NCI-H748 (cell line): ENCODE measurements at regions not wholly inside any gene's neighbourhood (a gene's known extent, or its start where the extent isn't known, plus 50 kb on each side); places are given as distances from the start of the nearest gene placed in this dataset.

ENCODE experiments used
- DNase-seq: peaks from one replicate; lab custom pipeline; 2025; ENCODE audit not compliant: unreplicated experiment; lab: John Stamatoyannopoulos, UW

DNA sequence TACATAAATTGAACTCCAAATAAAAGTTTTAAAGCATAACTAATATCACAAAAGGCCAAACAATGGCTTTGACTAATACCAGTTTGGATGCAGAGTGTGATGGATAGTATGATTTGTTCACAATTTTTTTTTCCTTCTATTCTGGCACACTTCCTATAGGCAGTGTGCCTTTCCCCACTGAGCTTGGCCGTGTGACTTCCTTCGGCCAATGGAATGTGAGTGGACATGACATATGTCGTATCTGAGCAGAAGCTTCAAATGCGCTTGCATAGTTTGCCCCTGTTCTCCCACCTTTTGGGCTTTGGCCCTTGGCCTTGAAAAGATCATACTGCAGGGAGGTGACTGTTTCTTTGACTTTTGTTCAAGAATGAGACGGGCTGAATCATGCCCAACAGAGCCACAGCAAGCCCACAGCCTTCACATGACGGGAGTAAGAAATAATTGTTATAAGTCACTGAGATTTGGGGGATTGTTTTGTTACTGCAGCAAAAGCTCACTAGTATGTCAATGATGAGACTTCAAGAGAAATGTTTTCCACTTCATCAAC is 279.9 kb upstream of the NEBL start:
- DNase-seq, result no peak

DNA sequence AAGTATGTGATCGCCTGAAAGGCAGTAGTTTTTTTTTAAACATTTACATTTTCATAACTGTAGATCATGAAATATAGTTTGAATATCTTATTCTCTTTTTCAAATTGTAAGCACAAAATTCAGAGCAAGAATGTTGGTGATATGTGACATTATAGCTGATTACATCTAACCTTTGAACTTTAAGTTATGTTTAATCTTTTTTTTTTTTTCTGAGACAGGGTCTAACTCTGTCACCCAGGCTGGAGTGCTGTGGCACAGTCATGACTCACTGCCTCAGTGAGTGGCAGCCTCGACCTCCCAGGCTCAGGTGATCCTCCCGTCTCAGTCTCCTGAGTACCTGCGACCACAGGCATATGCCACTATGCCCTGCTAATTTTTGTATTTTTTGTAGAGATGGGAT is 278.7 kb upstream of the NEBL start:
- DNase-seq, result no peak

DNA sequence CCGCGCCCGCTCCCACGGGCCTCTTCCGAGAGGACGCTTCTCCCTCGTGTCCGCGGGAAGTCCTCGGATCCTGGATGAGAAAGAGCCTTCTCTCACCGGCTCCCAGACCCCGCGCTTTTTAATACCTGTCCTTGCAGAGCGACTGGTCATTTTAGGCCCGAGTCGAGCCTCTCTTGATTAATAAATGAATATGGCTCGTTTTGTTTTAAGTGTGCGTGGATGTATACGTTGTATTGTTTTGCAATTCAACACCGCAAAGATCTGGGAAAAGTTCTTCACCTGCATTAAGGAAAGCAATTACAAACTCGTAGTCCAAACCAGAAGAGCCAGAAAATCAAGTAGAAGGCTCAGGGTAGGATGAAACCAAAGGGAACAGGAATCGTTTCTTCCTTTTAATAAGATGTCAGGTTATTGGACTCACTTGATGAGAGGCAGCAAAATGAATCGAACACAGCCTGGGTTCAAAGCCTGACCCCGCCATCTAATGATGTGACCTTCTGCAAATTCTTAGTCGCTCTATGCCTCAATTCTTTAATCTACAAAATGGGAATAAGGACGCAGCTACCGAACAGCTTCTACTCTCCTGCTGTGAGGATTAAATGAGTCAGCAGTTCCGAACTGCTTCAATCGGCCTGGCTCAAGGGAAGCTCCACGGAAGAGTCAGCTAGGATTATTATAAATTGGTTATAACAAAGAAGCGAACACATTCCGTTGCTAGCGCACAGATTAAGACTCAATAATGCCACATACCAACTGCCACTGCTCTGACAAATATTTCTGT is 277.8 kb upstream of the NEBL start:
- peak; percentile 46 for DNase-seq

DNA sequence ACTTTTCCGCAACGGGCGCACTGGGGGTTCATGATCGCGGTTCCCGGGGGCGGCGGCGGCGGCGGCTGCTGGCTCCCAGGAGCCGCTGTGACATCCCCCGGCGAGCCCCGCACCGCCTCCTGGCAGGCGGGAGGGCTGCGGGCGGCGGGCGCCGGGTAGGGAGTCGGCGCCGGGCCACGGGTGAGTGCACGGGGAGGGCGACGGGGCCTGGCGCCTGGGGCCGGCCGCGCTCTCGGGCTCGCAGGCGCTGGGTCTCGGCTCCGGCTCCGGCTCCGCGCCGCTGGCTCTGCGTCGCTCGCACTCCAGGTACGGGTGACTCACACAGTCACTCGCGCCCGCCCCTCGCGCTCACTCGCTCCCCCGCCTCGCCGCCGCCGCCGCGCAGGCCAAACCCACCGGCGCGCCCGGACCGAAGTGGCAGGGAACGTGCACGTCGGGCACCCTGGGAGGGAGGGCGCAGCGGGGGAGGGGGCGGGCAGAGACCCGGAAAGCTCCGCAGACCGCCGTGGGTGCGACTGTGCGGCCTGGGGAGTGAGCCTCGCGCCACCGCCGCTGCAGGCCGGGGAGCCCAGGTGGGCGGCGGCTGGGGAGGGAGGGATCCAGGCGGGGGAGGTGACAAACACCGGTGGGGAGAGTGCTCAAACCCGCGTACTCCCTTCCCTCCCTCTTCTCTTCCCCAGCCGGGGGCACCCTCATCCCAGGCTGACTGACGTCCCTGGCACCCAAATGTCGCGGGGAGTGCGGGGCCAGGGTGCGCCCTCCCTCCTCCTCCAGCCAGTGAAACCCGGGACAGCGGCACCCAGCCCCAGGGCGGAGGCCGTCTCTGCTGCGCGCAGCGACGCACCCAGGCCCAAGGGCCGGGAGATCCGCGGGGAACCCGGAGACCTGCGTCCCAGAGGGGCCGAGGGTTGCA is 276.9 kb upstream of the NEBL start:
- DNase-seq, result peak; percentile 73

DNA sequence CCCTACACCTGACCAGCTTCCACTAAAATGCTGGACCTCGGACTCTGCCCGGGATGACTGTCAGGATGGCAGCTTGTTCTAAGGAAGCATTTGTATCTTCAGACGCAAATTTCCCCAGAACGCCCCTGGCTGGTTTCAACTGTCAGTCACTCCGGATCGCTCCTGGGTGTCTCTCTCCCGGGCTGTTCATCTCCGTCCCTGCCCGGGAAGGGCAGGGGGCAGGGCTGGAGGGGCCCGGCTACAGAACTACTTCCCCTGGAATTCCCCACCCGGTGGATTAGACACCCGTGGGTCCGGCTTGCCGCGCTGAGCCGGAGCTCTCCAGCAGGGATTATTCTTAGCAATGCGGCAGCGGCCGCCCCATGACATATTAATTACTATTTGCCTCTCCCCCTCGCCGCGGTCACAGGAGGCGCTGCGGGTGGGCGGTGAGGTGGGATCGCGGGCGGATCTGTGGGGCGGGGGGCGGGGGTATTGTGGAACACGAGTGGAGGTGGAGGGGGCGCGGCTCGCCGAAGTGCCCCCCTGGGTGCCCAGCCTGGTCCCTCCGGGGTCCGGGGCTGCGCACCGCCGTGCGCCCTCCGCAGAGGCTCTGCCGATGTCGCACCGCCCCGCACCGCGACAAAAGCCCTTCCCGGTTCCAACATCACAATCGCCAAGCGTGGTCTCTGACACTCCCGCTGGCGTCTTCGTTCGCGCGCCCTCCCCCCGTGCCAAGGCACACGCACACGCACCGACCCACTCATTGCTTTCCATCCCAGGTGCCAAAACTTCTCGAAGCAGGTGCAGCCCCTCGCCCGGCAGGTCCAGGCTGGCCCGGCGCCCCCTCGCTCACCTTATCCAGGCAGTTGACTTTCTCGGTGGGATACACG is 276.1 kb upstream of the NEBL start:
- DNase-seq, result peak; percentile 69

DNA sequence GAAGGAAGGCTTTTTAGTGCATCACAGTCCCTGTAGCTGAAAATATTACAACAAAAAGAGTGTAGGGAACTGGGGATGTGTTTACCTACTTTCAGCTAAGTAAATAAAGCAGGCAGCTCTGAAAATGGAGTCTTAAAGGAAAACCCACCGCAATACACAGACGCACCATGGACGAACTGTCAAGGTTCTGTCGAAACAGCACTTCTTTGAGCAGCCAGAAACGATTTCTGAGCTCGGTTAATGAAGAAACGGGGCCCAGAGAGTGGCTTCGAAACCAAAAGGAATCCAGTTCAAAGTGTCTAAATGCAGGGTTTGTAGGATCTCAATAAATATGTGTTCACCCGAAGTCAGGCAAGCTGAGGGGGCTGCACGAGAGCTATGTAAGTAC is 275.4 kb upstream of the NEBL start:
- no peak for DNase-seq

DNA sequence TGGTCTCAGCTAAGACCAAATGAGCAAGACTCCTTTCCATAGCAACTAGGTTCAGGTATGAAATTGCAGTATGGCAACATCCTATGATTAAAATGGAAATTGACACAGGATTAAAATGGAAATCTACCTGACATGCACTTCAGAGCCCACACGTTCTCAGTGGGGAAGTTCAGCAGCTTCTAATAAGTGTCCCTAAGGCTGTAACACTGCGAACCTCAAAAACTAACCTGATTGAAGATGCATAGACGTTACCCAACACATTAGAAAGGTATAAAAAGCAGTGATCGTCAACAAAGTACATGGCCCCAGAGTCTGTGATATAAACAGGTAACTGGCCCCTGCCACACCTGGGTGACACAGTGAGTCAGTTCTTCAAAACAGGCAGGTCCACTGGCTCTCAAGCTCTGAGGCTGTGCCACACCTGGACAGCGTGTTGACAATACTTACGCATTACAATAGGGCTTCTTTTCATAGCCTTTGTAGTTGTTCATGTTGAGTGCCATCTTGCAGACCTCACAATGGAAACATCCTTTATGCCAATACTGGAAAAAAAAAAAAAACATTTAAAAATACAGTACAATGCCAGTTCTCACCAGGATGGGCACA is 274.9 kb upstream of the NEBL start:
- DNase-seq, result peak; percentile 97

DNA sequence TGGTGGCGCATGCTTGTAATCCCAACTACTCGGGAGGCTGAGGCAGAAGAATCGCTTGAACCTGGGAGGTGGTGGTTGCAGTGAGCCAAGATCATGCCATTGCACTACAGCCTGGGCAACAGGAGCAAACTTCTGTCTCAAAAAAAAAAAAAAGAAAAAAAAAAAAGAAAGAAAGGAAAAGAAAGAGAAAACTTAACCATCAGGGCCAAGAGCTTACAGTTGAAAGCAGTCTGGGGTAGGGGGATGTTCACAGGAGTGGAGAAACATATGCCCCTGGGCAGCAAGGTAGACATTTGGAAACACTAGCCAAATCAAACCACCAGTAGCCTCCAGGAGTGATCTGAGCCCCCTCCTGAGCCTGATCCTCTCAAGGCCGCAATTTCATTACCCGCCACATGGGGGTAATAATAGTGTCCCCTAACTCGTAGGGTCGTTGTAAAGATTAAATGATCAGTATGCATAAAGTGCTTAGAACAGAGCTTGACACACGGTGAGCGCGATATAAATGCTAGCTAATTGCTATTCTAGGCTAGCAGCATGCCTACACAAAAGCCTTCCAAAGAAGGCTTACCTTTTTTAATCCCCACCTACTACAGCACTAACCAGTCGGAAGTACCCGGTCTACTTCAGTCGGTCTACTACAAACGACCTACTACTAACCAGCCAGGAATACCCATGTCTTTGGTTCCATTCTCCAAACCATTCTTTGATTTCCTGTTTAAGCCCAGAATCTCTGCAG is 274.3 kb upstream of the NEBL start:
- peak; percentile 58 for DNase-seq

DNA sequence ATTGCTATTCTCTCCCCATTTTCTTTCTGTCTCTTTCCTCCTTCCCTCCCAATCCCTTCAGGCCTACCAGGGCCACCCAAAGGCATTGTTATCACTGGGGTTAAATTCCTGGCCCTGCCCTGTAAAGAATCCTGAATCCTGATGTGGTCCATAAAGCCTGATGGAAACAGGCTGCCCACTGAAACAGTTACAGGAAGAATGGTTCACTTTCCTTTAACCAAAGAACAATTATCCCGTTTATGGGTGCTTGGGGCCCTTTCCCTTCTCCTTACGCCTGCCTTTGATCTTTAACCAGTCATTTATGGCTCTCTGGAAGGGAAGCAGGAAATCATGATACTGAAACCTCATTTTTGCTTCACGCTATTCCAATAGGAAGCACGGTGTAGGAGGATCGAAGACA is 273.1 kb upstream of the NEBL start:
- DNase-seq, result no peak

DNA sequence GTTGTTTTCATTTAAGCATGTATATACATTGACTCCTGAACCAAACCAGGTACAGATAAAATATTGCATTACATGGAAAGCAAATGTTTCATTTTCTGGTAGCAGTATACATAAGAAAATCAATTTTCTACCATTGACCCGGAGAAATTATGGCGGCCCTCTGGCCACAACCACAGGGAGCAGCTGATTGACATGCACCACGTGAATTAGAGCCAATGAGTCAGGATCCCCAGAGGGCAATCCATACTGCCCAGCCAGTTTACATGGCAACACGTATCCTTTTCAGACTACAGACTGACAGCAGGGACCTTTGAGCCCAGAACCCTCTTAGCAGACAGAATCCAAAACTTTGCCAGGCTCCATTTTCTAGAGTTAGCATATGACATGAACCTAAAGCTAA is 272.2 kb upstream of the NEBL start:
- DNase-seq, result no peak

DNA sequence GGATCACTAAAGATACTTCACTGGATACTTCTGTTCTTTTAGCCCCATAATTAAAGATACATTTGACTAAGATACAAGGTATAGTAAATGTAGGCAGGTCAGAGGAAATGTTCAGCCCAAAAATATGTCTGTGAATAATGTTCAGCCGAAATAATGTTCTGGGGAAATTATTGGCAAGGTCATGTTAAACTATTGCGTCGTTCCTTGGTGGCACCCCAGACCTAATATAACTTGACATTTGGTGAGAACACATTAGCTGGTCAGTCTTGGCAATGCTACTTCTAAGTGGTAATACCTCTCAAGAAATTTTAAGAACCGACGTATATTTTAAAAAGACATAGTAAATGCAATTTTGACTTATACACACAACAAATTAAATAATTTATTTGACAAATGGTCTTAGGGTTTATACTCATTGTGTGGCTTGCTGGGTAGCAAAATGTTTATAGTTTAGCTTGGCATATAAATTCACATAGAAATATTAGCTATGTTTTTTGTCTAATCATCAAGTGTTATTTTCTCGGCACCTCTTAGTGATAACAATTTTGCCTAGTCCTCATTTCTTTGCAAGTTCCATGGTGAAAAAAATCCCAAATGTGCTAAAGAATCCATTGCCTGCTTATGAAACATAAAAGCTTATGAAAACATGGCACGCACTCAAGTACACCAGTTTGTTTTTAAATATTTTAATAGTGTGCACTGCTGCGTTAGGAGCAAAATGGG is 270.3 kb upstream of the NEBL start:
- no peak for DNase-seq

DNA sequence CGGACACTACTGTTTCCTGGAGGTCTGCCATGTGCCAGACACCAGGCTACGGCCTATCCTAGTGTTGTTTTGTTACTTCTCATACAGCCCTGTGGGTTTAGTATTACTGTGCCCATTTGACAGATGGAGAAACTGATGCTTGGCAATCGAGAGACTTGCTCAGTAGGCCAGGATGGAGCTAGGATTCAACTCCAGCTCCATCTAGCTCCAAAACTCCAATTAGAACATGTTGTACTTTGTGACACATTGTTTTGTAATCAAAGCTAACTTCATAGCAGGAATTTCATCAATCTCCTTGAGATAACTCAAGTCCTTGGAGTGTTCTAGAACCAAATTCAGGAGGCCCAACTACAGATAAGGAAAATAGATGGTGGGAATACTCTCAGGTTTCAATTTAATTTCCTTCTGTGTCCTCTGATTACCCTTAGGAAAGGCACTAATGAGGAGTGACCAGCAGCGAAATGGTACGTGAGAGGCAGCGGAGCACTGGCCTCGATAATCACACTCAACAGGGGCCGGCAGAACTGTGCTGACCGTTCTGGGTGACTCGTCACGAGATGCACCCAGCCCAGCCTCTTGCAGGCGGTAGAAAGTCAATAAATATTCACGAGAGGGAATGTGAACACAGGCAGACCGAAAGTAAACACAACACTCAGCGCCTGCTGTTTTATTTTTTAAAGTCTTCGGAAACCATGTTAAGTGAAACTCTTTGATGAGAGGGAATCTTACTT is 269.6 kb upstream of the NEBL start:
- peak; percentile 74 for DNase-seq

DNA sequence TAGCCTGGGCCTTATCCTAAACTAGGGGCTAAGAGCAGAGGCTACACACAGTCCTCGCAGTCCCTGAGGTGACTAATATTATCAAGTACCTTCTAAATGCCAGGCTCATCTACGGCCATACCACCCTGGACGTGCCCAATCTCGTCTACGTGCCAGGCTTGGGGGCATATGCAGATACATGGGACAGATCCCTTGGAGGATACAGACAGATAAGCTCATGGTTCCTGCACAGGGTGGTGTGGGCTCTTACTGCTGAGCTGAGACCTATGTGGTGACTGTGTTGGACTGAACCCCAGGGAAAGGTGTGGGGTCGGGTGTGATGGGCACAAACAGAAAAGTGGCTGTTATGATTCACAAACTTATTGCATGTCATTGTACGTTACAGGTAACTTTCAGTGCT is 268.4 kb upstream of the NEBL start:
- DNase-seq, result no peak

DNA sequence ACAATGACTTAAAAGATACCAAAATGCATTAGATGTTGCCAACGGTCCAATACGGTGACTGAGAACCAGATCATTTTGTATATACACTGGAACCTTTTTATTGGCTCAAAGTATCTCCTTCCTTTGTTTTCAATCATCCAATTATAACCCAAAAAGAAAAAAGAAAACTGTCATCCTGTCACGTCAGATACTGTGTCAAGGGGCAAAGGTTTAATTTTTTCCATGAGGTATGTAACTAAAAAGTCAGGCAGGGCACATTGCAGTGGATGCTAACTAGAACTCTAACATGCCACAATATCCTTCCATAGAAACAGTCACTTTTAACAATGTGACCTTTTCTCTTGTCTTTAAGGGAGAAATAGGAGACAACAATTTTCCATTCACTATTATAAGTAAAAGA is 267.6 kb upstream of the NEBL start:
- DNase-seq, result no peak

DNA sequence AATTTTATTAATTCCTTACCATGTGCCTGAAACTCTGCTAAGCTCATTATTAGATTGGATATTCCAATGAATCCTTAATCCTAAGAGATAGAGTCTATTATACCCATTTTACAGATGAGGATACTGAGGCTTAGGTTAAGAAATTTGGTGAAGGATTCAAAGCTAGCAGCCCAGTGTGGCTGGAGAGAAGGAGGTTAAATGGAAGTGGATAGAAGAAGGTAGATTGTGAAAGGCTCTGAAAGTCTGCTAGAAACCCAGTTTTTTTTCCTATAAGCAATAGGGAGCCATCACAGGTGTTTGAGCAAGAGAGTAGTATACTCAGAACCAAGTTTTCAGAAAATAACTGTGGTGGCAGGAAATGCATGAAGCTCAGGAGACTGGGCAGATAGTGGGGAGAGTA is 265.8 kb upstream of the NEBL start:
- DNase-seq, result no peak

DNA sequence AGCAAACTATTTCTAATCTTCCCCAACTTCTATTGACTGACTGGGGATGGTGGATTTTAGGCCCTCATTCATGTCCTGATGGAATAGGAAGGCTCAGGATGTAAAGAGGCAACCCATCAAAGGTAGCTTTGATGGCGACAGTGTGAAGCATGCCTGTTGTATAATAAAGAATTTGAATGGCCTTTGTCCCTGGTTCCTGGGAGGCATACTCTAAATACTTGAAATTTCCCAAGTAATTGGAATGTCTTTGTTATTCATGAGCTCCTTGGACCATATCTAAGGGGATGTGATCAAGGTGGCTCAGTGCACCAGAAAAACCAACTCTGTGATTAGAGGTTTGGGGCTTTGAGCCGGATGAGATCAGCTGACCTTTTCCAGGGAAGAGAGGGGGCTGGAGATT is 264.5 kb upstream of the NEBL start:
- DNase-seq, result no peak

DNA sequence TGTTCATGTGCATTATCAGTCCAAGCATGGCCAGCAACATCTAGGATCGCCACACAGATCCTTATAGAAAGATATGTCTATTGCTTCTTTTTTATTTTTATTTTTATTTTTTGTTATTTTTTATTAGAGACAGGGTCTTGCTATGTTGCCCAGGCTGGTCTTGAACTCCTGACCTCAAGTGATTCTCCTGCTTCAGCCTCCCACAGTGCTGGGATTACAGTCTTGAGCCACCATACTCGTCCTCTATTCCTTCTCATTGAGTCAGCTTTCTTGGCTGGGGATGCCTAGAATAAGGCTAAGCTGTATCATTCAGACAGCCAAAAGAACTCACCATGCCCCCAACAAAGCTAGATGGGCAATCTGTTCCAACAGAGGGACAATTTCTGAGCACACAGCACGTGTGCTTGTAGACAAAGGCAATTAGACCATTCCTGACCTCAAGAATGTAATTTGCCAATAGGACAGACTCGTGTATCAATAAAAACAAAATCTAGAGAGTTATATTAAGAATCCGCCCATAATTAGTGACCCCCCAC is 264.0 kb upstream of the NEBL start:
- no peak for DNase-seq

DNA sequence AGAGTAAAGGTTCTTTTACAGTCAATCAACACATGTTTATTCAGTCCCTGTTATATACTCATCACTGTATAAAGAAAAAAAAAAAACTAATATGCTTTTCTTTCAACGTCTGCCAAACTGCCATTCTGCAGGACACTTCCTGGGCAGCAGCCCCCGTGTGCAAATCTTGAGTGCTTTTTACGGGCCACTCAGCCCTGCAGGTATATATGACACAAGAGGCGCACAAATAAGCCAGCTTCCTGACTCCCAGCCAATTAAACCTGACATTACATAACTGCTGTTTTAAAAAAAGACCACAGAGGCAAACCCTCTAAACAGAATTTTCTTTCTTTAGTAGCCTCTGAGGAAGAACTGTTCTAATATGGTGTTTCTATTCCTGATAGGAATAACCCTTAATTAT is 263.0 kb upstream of the NEBL start:
- peak; percentile 79 for DNase-seq
